Endometrial microvascular endothelial cells (primary cell): ENCODE measurements at regions not wholly inside any gene's neighbourhood (a gene's known extent, or its start where the extent isn't known, plus 50 kb on each side); places are given as distances from the start of the nearest gene placed in this dataset.

Source experiments
- in situ Hi-C: cut with HindIII; loops from 2 replicates; pipeline ENCODE4 v1.10.0; 2017; ENCODE audit warnings: low sequenced_read_pairs, low pct_unique_long_range_greater_than_20kb; ENCODE audit errors: inconsistent ontology term

- in situ Hi-C loops: no loop called here
Observed at GRCh38 chr9:38211002-38211401, 142.0 kb upstream of the SHB start.

- in situ Hi-C loops: no loop called here
Observed at GRCh38 chr9:38208206-38208901, 139.3 kb upstream of the SHB start.

DNA sequence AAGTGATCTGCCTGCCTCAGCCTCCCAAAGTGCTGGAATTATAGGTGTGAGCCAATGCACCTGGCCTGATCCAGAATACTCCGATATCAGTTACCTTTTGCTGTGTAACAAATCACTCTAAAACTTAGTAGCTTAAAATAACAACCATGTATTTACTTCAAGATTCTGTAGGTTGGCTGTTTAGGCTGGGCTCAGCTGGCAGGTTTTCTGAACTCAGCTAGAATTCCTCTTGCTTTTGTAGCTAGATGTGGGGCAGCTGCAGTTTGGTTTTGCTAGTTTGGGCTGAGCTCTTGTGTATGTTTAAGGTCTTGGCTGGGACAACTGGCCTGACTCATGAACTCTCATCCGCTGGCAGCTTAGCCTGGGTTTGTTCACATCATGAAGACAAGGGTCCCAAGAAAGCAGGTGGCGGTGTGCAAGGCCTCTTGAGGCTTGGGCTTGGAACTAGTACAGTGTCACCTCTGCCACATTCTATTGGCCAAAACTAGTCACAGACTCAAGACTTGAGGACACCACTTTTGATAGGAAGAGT lies 138.3 kb upstream of the SHB start:
- in situ Hi-C loops: no loop called here

- in situ Hi-C loops: no loop called here
Observed at GRCh38 chr9:38205279-38205678, 136.3 kb upstream of the SHB start.

DNA sequence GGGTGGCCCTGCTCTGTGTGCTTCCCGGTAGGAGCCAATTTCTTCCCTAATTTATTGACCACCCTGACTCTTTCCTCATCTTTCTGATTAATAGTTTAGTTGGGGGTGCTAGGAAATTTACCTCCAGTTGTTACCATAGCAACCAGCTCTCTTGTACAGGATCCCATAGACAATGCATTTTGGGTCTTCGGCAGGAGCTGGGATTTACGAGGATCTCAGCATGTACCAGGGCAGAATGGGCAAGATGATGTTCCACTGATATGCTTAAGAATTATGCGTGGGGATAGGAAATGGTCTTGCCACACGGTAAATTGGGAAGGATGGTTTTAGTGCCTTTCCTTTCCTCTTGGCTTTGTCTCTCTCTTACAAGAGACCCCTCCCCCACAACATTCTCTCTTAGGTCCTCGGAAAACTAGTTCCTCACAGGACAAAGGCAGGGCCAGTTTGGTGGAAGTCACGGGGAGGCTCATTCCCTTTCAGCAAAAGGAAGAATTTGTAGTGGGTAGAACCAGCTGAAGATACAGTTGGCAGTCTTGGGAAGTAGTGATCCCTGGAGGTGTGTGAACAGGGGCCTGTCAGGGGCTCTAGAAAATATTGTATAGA lies 133.4 kb upstream of the SHB start:
- in situ Hi-C loops: no loop called here

DNA sequence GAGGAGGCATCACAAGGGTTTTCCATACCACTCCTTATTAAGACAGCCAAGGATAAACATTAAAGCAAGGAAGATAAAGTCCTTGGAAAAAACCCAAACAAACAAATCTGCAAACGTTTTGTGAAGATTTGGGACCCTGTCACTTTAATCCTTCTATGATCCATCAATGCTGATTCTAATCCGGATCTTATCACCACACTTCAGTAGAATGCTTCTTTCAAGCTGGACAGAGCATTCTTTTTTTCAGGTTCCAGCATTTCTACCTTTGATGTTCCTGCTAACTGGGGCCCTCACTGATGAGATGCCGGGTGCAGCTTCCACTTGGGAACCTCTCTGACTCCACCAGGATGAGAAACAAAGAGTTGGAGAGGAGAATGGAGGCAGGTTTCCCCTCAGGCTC lies 132.8 kb upstream of the SHB start:
- in situ Hi-C loops: no loop called here

GRCh38 chr9:38200431-38200830 lies 131.4 kb upstream of the SHB start:
- in situ Hi-C loops: no loop called here

DNA sequence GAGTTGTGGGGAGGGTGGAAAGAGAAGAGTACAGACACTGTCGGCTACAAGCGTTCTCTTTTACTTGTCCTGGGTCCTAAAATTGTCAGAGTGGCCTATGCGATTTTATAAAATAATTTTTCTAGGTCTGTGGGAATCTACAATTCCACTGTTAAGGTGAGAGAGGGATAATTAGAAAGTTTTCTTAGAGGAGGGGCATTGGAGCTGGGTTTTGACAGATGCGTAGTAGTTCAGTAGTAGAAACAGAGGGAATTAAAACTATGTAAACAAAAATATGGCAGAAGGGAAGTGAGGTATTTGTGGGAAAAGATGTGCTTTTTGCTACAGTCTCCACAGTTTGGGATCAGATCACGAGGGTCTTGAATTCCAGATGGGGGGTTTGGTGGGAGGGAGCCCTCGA lies 129.1 kb upstream of the SHB start:
- in situ Hi-C loops: no loop called here

- in situ Hi-C loops: no loop called here
Observed at GRCh38 chr9:38196714-38197113, 127.7 kb upstream of the SHB start.

- in situ Hi-C loops: no loop called here
Observed at GRCh38 chr9:38195737-38196161, 126.7 kb upstream of the SHB start.

DNA sequence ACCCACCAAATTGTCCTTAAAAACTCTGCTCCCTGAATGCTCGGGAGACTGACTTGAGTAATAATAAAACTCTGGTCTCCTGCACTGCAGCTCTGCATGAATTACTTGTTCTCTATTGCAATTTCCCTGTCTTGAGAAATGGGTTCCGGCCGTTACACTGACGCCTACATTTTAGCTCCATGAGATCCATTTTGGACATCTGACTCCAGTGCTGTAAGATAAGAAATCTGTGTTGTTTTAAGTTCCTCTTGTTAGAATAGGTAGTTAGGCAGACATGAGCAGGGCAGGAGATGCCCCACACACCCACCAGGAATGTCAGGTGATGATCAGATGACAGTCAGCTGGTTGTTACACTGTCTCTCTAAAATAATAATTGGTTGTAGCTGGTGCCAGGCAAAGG lies 125.8 kb upstream of the SHB start:
- in situ Hi-C loops: no loop called here

DNA sequence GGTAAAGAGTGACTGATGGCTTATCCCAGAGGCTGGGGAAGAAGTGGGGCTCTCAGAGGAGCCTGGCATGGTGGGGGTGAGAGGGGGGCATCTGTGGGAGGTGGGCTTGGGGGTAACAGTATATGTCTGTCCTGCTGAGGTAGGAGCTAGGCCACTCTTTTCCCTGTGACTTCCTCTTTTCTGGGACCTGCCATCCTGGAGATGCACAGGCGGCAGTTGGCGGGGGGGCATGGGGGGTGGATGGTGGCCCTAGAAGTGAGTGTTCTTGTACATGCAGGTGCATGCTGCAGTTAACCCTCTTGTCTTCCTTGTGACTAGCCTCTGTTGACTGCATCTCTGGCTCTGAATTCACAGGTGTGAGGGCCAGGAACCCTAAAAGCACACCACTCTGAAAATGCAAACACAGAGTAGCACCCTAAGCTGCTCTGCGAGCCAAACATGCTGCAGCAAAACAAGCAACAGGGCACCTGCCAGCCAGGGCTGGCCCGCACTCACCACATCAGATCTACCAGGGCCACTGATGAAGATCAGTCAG lies 123.8 kb upstream of the SHB start:
- in situ Hi-C loops: no loop called here

DNA sequence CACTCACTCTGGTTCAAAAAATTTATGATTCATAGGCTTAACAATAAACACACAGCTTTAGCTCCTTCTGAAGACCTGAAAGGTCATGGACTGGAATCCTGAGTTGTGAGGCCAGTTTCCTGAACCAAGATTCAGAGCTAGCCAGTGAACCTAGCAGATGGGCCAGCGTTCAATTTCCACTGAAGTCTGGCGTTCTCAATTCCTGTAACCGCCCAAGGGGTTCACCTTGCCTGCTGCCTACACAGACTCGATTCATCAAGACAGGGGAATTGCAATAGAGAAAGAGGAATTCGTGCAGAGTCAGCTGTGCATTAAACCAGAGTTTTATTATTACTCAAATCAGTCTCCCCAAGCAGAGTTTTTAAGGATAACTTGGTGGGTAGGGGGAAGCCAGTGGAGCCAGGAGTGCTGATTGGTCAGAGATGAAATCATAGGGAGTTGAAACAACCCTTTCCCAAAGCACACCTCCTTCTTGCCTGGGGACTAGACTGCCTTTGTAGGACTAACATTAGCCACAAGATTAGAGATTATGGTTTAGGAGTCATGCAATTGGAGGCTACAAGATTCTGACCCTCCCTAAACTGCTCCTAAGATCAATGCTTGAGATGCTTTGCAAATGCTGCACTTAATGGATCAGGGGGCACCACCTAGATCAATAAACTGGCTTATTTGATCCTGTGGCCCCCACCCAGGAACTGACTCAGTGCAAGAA lies 117.5 kb upstream of the SHB start:
- in situ Hi-C loops: no loop called here

- in situ Hi-C loops: no loop called here
Observed at GRCh38 chr9:38185647-38186403, 116.8 kb upstream of the SHB start.

DNA sequence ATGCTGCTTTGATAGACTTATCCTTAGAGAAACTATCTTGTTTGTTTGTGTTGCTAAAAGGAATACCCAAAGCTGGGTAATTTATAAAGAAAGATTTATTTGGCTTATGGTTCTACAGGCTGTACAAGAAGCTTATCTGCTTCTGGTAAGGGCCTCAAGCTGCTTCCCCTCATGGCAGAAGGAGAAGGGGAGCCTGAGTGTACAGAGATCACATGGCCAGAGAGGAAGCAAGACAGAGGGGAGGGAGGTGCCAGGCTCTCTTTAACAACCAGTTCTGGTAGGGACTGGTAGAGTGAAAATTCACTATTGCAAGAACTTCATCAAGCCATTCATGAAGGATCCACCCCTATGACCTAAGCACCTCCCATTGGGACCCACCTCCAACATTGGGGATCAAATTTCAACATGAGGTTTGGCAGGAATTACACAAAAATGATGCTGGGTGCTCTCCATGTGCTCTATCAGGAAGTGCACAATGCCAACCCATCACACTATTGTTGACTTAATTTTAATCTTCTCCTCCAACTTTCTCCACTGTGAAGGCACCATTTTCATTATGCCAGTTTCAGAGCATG lies 115.1 kb upstream of the SHB start:
- in situ Hi-C loops: no loop called here

- in situ Hi-C loops: no loop called here
Observed at GRCh38 chr9:38182321-38182720, 113.3 kb upstream of the SHB start.

DNA sequence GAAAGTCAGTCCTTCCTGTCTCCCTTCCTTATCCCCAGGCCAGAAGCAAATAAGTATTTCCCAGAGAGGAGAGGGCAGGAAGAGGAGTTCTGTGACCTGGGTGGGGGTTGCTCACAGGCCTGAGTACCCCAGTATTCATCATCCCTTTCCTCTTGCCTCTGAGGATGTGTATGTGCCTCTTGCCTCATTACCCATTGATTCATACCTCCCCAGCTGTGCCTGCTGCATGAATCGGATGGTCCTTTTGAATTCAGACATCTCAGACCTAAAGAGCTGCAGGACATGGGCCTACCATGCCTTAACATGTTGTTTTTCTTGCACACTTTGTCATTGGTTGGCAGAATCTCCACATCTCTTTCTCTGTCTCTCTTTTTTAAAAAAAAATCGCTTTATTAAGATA lies 112.8 kb upstream of the SHB start:
- in situ Hi-C loops: no loop called here

GRCh38 chr9:38181232-38181631 lies 112.2 kb upstream of the SHB start:
- in situ Hi-C loops: no loop called here

- in situ Hi-C loops: no loop called here
Observed at GRCh38 chr9:38180656-38181055, 111.6 kb upstream of the SHB start.
